GM12878 (cell line): ENCODE measurements at regions not wholly inside any gene's neighbourhood (a gene's known extent, or its start where the extent isn't known, plus 50 kb on each side); places are given as distances from the start of the nearest gene placed in this dataset.
A peak's percentile ranks its signal among the peaks of the same experiment; 100 is the strongest.

ENCODE experiments used
- ATAC-seq: fragments of 200-7000 bp; cut with Tn5 transposase; 3 replicates; pipeline ENCODE4 v1.9.1; 2020; ENCODE audit warnings: mild to moderate bottlenecking, moderate library complexity
- BruUV-seq: library from RNA; stranded (reverse); fragments of 400-500 nt; replicated peaks from 2 replicates; lab custom pipeline; 2021; lab: Mats Ljungman, UMichigan
- CTCF ChIA-PET: fragments of 300-600 bp; sonication (Branson Sonifier 250); formaldehyde crosslinking; extraction: SDS; loops from one replicate; lab custom pipeline; 2021; ENCODE audit warnings: inconsistent platforms; lab: Yijun Ruan, JAX
- POLR2A ChIA-PET: fragments of 350-600 bp; formaldehyde crosslinking; extraction: SDS; loops from one replicate; lab custom pipeline; 2021; ENCODE audit warnings: inconsistent platforms; lab: Charles Lee
- RAD21 ChIA-PET: fragments of 300-600 bp; sonication (Branson Sonifier 250); formaldehyde crosslinking; loops from one replicate; lab custom pipeline; 2023; ENCODE audit warnings: antibody characterized with exemption; ENCODE audit not compliant: unreplicated experiment; lab: Charles Lee
- SMC1A ChIA-PET: fragments of 300-600 bp; sonication (Branson Sonifier 250); formaldehyde crosslinking; loops from one replicate; lab custom pipeline; 2023; ENCODE audit not compliant: unreplicated experiment, uncharacterized antibody; lab: Charles Lee
- DNase-seq: peaks from one replicate; pipeline ENCODE4 v3.0.0-alpha.2; 2011; ENCODE audit warnings: low read depth, low spot score
- FAIRE-seq: peaks from 3 replicates; lab custom pipeline; 2011; peaks lifted over from hg19 to GRCh38; lab: Jason Lieb, UNC
- H2AFZ ChIP-seq: 2 replicates; pipeline ENCODE4 v1.6.0; 2011; ENCODE audit warnings: low read depth, low read length, control low read depth; ENCODE audit not compliant: control insufficient read depth
- H3K27ac ChIP-seq: 2 replicates; pipeline ENCODE4 v1.5.1; 2011; ENCODE audit warnings: control low read depth; ENCODE audit not compliant: control insufficient read depth, insufficient read depth
- H3K27me3 ChIP-seq, 2 experiments: replicated peaks in 1 of 2; 2 replicates each; pipeline versions ENCODE4 v1.6.0 to v1.6.1; 2011; ENCODE audit warnings: low read length in 1 of 2; ENCODE audit not compliant: control insufficient read depth in 2 of 2, insufficient read depth in 2 of 2
- H3K36me3 ChIP-seq, 2 experiments: 2 replicates each; pipeline ENCODE4 v1.5.1; 2011; ENCODE audit warnings: low read length in 1 of 2; ENCODE audit not compliant: control insufficient read depth in 2 of 2, insufficient read depth in 2 of 2
- H3K4me1 ChIP-seq: 2 replicates; pipeline ENCODE4 v1.6.1; 2011; ENCODE audit warnings: mild to moderate bottlenecking, low read length, moderate library complexity, mixed read lengths; ENCODE audit not compliant: control insufficient read depth, insufficient read depth
- H3K4me2 ChIP-seq: 2 replicates; pipeline ENCODE4 v1.6.0; 2011; ENCODE audit warnings: control low read depth; ENCODE audit not compliant: control insufficient read depth, insufficient read depth
- H3K4me3 ChIP-seq: fragments of 200-600 bp; sonication (generic); 2 replicates; pipeline ENCODE4 v1.5.1; 2016
- H3K79me2 ChIP-seq: 2 replicates; pipeline ENCODE4 v1.6.0; 2011; ENCODE audit warnings: low read length; ENCODE audit not compliant: control insufficient read depth, insufficient read depth
- H3K9ac ChIP-seq: 2 replicates; pipeline ENCODE4 v1.8.0; 2011; ENCODE audit warnings: low read length, control low read depth, mixed read lengths; ENCODE audit not compliant: control insufficient read depth, insufficient read depth
- H3K9me3 ChIP-seq: replicated peaks from 3 replicates; pipeline ENCODE4 v1.5.1; 2011; ENCODE audit warnings: mild to moderate bottlenecking, low read length; ENCODE audit not compliant: control insufficient read depth, insufficient read depth
- H4K20me1 ChIP-seq: 2 replicates; pipeline ENCODE4 v1.6.0; 2011; ENCODE audit not compliant: control insufficient read depth, insufficient read depth
- CBX3 ChIP-seq: fragments of 200-600 bp; sonication (generic); IDR thresholded peaks from 2 replicates; pipeline ENCODE4 v1.6.1; 2016; ENCODE audit warnings: low read depth, borderline replicate concordance
- EED ChIP-seq: sonication (generic); IDR thresholded peaks from 2 replicates; pipeline ENCODE4 v1.6.1; 2016; ENCODE audit warnings: antibody characterized with exemption, low read depth
- EZH2 ChIP-seq: IDR thresholded peaks from 2 replicates; pipeline ENCODE4 v1.6.1; 2012; ENCODE audit warnings: low read depth, mild to moderate bottlenecking, control low read depth, inconsistent platforms, low read length, borderline replicate concordance; ENCODE audit not compliant: control insufficient read depth
- HDAC6 ChIP-seq: fragments of 200-600 bp; sonication (generic); IDR thresholded peaks from one replicate; pipeline ENCODE4 v1.8.0; 2017; ENCODE audit warnings: antibody characterized with exemption; ENCODE audit not compliant: unreplicated experiment
- POLR2AphosphoS2 ChIP-seq: IDR thresholded peaks from 2 replicates; pipeline ENCODE4 v1.6.1; 2011; ENCODE audit warnings: low read depth, mild to moderate bottlenecking, low read length, improper control_type of control experiment, moderate library complexity
- STAT1 ChIP-seq: fragments of 450-650 bp; conservative IDR thresholded peaks from 2 replicates; pipeline ENCODE4 v1.6.1; 2014; ENCODE audit warnings: antibody characterized with exemption, mild to moderate bottlenecking
- ZNF207 ChIP-seq: fragments of 450-650 bp; IDR thresholded peaks from 2 replicates; pipeline ENCODE4 v1.6.1; 2014; ENCODE audit warnings: antibody characterized with exemption, mild to moderate bottlenecking, borderline replicate concordance
- WGBS: methylation state at CpG from one replicate; pipeline ENCODE4 v1.1.6; 2016; ENCODE audit warnings: low lambda C conversion rate; ENCODE audit not compliant: insufficient replicate concordance, insufficient coverage; ENCODE audit errors: missing lambda C conversion rate; 5-methylcytosine and 5-hydroxymethylcytosine counted together
- in situ Hi-C: fragments of 300-500 bp; cut with MboI; formaldehyde crosslinking; loops from 9 replicates; pipeline ENCODE4 v1.14.3; 2018; ENCODE audit warnings: mixed read lengths
- intact Hi-C: fragments of 100-400 bp; cut with micrococcal nuclease; formaldehyde crosslinking; loops from one replicate; pipeline ENCODE4 v1.14.2; 2022; ENCODE audit not compliant: unreplicated experiment
- TF ChIP-seq, protein P1 (sequence below): fragments of 450-650 bp; conservative IDR thresholded peaks from 2 replicates; pipeline ENCODE4 v1.6.1; 2017; ENCODE audit warnings: mild to moderate bottlenecking, moderate library complexity
- TF ChIP-seq, protein P2 (sequence below): fragments of 450-650 bp; IDR thresholded peaks from 2 replicates; pipeline ENCODE4 v1.6.1; 2016; ENCODE audit warnings: mild to moderate bottlenecking, moderate library complexity, borderline replicate concordance

DNA sequence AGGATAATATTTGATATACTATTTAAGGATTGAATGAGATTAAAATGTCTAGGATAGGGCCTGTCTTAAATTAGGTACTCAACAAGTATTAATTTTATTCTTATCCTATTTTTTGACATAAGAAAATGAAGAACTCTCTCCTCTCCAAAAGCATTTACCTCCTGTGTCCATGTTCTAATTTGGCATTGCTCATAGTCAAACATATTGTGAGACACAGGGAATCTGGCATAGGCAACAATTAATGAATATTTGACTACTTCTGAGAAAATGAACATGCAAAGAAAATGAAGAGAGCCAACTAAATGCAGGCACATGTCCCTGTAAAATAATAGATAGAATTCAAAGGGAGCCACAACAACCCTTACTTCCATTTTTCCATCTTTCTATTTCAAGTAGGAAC is 198.5 kb upstream of the C11orf87 start:
- TF ChIP-seq HDAC6, result no peak
- no peak for TF ChIP-seq CBX3
- no peak for TF ChIP-seq EZH2
- no peak for TF ChIP-seq STAT1
- TF ChIP-seq, protein P1, sequence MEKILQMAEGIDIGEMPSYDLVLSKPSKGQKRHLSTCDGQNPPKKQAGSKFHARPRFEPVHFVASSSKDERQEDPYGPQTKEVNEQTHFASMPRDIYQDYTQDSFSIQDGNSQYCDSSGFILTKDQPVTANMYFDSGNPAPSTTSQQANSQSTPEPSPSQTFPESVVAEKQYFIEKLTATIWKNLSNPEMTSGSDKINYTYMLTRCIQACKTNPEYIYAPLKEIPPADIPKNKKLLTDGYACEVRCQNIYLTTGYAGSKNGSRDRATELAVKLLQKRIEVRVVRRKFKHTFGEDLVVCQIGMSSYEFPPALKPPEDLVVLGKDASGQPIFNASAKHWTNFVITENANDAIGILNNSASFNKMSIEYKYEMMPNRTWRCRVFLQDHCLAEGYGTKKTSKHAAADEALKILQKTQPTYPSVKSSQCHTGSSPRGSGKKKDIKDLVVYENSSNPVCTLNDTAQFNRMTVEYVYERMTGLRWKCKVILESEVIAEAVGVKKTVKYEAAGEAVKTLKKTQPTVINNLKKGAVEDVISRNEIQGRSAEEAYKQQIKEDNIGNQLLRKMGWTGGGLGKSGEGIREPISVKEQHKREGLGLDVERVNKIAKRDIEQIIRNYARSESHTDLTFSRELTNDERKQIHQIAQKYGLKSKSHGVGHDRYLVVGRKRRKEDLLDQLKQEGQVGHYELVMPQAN, result no peak
- H2AFZ ChIP-seq, result no peak overlapping the region
- H3K9ac ChIP-seq, result no peak overlapping the region
- no peaks in the 10 kb centered on the region for H3K27me3 ChIP-seq
- in situ Hi-C loops, result no loop called here
- DNase-seq (no peak), FAIRE-seq (no peak), ATAC-seq (no peak)
- no TSS peak for BruUV-seq
- H3K79me2 ChIP-seq, result no peaks in the 10 kb centered on the region
- H4K20me1 ChIP-seq, result no peaks in the 10 kb centered on the region
- intact Hi-C loops, result no loop called here
- no peaks in the 10 kb centered on the region for H3K9me3 ChIP-seq
- ChIA-PET POLR2A (no interaction called here), CTCF (no interaction called here), RAD21 (no interaction called here), SMC1A (no interaction called here)
- no peak overlapping the region for H3K4me2 ChIP-seq
- H3K36me3 ChIP-seq, result no peaks in the 10 kb centered on the region
- no peak overlapping the region for H3K4me3 ChIP-seq
- no peaks in the 10 kb centered on the region for H3K4me1 ChIP-seq
- no peak overlapping the region for H3K27ac ChIP-seq

DNA sequence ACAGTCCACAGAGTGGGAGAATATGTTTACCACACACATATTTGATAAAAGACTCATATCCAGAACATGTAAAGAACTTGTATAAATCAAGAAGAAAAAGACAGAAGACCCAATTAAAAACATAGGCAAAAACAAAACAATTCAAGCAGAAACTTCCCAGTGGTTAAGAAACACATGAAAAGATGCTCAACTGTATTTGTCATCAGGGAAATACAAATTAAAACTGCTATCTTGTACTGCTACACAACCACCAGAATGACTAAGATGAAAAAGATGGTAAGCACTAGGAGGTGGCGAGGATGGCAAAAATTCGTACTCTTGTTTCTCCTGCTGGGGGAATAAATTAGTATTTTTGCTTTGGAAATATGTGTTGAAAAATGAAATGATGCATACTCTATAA is 192.3 kb upstream of the C11orf87 start:
- ChIA-PET RAD21 (no interaction called here), CTCF (interaction anchor here (0.7 to 1.3 kb wide), 2 partner anchors 10 to 11 kb away, joined by 3 read pairs; no protein-coding TSS in a partner anchor), SMC1A (no interaction called here)
- WGBS, result 21% methylated on average over 2 of the region's 2 CpGs
- Histone ChIP-seq H4K20me1 (no peaks in the 10 kb centered on the region), H3K27ac (no peak overlapping the region), H3K9me3 (no peaks in the 10 kb centered on the region), H2AFZ (no peak overlapping the region), H3K36me3 (no peaks in the 10 kb centered on the region), H3K27me3 (no peaks in the 10 kb centered on the region)
- no peak for ATAC-seq
- in situ Hi-C loops, result no loop called here
- no peak for DNase-seq
- intact Hi-C loops, result no loop called here
- no TSS peak for BruUV-seq
- TF ChIP-seq EED (no peak), ZNF207 (no peak), POLR2AphosphoS2 (no peak)
- TF ChIP-seq, protein P2, sequence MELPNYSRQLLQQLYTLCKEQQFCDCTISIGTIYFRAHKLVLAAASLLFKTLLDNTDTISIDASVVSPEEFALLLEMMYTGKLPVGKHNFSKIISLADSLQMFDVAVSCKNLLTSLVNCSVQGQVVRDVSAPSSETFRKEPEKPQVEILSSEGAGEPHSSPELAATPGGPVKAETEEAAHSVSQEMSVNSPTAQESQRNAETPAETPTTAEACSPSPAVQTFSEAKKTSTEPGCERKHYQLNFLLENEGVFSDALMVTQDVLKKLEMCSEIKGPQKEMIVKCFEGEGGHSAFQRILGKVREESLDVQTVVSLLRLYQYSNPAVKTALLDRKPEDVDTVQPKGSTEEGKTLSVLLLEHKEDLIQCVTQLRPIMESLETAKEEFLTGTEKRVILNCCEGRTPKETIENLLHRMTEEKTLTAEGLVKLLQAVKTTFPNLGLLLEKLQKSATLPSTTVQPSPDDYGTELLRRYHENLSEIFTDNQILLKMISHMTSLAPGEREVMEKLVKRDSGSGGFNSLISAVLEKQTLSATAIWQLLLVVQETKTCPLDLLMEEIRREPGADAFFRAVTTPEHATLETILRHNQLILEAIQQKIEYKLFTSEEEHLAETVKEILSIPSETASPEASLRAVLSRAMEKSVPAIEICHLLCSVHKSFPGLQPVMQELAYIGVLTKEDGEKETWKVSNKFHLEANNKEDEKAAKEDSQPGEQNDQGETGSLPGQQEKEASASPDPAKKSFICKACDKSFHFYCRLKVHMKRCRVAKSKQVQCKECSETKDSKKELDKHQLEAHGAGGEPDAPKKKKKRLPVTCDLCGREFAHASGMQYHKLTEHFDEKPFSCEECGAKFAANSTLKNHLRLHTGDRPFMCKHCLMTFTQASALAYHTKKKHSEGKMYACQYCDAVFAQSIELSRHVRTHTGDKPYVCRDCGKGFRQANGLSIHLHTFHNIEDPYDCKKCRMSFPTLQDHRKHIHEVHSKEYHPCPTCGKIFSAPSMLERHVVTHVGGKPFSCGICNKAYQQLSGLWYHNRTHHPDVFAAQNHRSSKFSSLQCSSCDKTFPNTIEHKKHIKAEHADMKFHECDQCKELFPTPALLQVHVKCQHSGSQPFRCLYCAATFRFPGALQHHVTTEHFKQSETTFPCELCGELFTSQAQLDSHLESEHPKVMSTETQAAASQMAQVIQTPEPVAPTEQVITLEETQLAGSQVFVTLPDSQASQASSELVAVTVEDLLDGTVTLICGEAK, result no peak
- TF ChIP-seq, all 136 proteins: peak for 0
- H3K4me2 ChIP-seq, result no peak overlapping the region
- no peak overlapping the region for H3K9ac ChIP-seq
- H3K4me1 ChIP-seq, result no peaks in the 10 kb centered on the region
- H3K4me3 ChIP-seq, result no peak overlapping the region
- H3K79me2 ChIP-seq, result no peaks in the 10 kb centered on the region
- POLR2A ChIA-PET, result no interaction called here
- peak; percentile 73 for FAIRE-seq
